Bronchial epithelial cell (primary cell): ENCODE measurements at regions not wholly inside any gene's neighbourhood (a gene's known extent, or its start where the extent isn't known, plus 50 kb on each side); places are given as distances from the start of the nearest gene placed in this dataset.
A peak's percentile ranks its signal among the peaks of the same experiment; 100 is the strongest.

Experiments
- DNase-seq: peaks from one replicate; pipeline ENCODE4 v3.0.0-alpha.2; 2010; ENCODE audit warnings: low read depth
- FAIRE-seq: peaks from 2 replicates; lab custom pipeline; 2011; peaks lifted over from hg19 to GRCh38; lab: Jason Lieb, UNC
- H3K27me3 ChIP-seq: 2 replicates; pipeline ENCODE4 v1.5.1; 2011; ENCODE audit warnings: low read length; ENCODE audit not compliant: control insufficient read depth, insufficient read depth
- H3K36me3 ChIP-seq: 2 replicates; pipeline ENCODE4 v1.5.1; 2011; ENCODE audit warnings: low read length; ENCODE audit not compliant: control insufficient read depth, insufficient read depth
- H3K4me3 ChIP-seq: 2 replicates; pipeline ENCODE4 v1.5.1; 2011; ENCODE audit warnings: mild to moderate bottlenecking, low read depth, low read length, control low read depth
- TF ChIP-seq, protein P1 (sequence below): IDR thresholded peaks from 2 replicates; pipeline ENCODE4 v1.5.1; 2011; ENCODE audit warnings: mild to moderate bottlenecking, moderate library complexity, low read length, control low read depth, inconsistent platforms; ENCODE audit not compliant: insufficient read depth, severe bottlenecking

DNA sequence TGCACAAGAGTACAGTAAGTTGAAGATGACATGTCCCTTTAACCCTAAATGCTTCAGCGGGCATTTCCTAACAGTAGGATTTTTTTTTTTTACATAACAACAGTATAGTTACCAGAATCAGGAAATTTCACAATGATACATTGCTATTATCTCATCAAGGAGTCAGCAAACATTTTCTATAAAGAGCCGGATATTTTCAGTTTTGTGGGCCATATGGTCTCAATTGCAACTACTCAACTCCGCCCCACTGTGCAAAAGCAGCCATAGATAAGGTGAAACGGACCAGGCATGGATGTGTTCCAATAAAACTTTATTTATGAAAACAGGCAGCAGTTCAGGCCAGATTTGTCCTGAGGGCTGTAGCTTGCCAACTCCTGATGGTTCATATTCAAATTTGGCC lies 130.6 kb downstream of the SMAD6 start:
- no peak overlapping the region for H3K4me3 ChIP-seq
- DNase-seq (no peak), FAIRE-seq (no peak)
- no peaks in the 10 kb centered on the region for H3K27me3 ChIP-seq
- TF ChIP-seq, protein P1, sequence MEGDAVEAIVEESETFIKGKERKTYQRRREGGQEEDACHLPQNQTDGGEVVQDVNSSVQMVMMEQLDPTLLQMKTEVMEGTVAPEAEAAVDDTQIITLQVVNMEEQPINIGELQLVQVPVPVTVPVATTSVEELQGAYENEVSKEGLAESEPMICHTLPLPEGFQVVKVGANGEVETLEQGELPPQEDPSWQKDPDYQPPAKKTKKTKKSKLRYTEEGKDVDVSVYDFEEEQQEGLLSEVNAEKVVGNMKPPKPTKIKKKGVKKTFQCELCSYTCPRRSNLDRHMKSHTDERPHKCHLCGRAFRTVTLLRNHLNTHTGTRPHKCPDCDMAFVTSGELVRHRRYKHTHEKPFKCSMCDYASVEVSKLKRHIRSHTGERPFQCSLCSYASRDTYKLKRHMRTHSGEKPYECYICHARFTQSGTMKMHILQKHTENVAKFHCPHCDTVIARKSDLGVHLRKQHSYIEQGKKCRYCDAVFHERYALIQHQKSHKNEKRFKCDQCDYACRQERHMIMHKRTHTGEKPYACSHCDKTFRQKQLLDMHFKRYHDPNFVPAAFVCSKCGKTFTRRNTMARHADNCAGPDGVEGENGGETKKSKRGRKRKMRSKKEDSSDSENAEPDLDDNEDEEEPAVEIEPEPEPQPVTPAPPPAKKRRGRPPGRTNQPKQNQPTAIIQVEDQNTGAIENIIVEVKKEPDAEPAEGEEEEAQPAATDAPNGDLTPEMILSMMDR: no peak
- H3K36me3 ChIP-seq: no peaks in the 10 kb centered on the region

DNA sequence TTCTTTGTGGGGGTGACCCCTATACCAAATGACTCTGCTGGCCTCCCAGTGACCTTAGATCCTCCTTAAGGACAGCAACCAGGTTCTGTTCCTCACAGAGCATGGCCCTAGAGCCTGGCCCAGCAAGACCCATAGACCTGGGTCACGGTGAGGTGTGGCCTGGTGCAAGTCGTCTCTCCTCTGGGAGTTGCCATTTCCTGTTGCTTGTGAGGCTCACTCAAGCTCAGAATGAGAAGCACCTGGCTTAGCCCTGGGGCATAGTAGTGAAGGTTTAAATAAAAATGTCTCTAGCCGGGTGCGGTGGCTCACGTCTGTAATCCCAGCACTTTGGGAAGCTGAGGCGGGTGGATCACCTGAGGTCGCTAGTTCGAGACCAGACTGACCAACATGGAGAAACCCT lies 131.3 kb downstream of the SMAD6 start:
- no peak for FAIRE-seq
- H3K36me3 ChIP-seq: no peaks in the 10 kb centered on the region
- TF ChIP-seq, protein P1: no peak
- DNase-seq: no peak
- H3K27me3 ChIP-seq: no peaks in the 10 kb centered on the region
- no peak overlapping the region for H3K4me3 ChIP-seq

DNA sequence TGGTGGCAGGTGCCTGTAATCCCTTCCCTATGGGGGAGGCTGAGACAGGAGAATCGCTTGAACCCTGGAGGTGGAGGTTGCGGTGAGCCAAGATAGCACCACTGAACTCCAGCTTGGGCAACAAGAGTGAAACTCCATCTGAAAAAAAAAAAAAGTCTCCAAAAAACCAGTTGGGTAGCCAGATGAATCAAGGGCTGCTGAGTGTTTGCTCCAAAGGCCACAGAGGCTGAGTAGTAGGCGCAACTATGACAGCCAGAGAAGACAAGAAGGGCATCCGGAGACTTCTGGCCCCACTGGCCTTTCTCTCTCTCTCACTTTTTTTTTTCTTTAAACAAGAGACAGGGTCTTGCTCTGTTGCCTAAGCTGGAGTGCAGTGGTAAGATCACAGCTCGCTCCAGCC lies 131.8 kb downstream of the SMAD6 start:
- H3K36me3 ChIP-seq: no peaks in the 10 kb centered on the region
- DNase-seq: peak; percentile 21
- FAIRE-seq: no peak
- H3K27me3 ChIP-seq: no peaks in the 10 kb centered on the region
- H3K4me3 ChIP-seq: no peak overlapping the region
- TF ChIP-seq, protein P1: no peak

DNA sequence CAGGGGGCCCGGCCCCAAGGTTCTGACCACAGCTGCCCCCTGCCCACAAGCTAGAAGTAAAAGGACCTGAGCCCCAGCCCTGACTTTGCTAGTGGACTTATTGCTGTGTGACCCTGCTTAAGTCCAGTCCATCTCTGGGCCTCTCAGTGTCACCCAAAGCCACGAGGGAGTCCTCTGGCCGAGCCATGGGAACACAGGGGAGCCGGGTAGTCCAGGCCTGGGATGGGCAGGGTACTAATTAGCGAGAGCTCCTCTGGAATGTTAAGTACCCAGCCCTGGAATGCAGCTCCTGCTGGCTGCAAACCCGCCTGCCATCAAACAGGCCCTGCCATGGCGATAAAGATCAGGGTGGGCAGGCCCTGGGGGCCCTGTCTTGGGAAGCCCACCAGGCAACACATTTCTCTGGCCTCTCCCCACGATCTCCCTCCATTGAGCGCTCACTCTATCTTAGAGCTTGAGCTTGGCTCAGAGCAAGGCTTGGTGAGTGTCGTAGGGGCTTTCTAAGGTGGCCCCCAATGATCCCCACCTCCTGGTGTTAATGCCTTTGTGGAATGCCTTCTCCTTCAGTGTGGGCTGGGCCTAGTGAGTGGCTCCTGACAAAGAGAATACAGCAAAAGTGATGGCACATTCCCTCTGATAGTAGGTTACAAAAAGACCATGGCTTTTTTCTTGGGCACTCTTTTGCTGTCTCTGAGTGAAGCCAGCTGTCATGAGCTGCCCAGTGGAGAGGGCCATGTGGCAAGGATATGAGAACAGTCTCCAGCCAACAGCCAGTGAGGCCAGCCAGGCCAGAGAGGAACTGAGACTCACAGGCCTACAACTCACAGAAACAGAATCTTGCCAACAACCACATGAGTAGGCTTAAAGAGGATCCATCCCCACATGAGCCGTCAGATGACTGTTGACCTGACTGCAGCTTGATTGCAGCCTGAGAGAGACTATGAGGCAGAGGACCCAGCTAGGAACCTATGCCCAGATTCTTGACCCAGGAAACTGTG lies 133.1 kb downstream of the SMAD6 start:
- Histone ChIP-seq H3K27me3 (no peaks in the 10 kb centered on the region), H3K36me3 (no peaks in the 10 kb centered on the region), H3K4me3 (no peak overlapping the region)
- no peak for FAIRE-seq
- DNase-seq: no peak
- TF ChIP-seq, protein P1: no peak

DNA sequence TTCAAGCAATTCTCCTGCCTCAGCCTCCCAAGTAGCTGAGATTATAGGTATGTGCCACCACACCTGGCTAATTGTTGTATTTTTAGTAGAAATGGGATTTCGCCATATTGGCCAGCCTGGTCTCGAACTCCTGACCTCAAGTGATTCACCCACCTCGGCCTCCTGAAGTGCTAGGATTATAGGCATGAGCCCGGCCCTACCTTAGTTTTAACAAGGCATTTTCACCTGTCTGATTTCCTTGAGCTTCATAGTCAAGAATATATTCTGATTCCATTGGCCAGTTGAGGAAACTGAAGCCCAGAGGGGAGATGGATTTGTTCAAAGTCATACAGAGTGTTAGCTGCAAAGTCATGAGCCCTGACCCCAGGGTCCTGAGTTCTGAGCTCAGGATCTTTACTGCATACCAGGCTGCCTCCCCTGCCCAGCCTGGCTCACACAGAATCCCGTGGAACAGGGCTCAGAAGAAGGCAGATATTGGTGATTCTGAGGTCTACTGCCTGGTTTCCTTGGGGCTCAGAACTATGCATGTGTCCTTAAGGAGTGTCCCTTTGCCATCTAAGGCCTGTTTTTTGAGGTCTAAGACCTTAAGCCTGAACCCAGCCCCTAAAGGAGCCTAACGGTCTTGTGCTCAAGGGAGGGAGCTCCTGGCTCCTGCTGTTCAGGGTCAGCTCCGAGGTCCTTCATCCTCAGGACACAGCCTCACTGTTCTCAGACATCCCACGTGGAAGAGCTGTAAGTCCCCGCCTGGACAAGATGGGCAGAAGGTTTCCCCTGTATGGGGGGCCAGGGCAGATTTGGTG lies 134.4 kb downstream of the SMAD6 start:
- Histone ChIP-seq H3K27me3 (no peaks in the 10 kb centered on the region), H3K4me3 (no peak overlapping the region), H3K36me3 (no peaks in the 10 kb centered on the region)
- no peak for FAIRE-seq
- no peak for DNase-seq
- TF ChIP-seq, protein P1: no peak
